ENCODE measurements at regions not wholly inside any gene's neighbourhood (a gene's known extent, or its start where the extent isn't known, plus 50 kb on each side); places are given as distances from the start of the nearest gene placed in this dataset.

DNA sequence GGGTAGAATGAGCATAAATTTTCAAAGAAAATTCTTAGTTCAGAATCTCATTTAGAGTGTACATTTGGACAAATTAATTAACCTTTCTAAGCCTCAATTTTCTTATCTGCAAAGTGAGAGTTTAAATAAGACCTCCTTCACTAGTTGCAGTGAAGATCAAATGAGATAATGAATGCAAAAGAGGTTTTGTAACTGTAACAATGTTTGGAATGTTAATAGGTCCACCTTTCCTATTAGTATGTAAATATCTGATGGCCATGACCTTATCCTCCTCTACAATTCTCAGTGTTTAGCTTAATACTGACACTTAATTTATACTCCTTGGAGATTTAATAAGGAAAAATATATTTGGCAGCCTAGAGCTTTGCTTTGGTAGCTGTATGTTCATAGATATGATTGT lies 138.8 kb downstream of the GABRG1 start:
- TF ChIP-seq, protein P1, sequence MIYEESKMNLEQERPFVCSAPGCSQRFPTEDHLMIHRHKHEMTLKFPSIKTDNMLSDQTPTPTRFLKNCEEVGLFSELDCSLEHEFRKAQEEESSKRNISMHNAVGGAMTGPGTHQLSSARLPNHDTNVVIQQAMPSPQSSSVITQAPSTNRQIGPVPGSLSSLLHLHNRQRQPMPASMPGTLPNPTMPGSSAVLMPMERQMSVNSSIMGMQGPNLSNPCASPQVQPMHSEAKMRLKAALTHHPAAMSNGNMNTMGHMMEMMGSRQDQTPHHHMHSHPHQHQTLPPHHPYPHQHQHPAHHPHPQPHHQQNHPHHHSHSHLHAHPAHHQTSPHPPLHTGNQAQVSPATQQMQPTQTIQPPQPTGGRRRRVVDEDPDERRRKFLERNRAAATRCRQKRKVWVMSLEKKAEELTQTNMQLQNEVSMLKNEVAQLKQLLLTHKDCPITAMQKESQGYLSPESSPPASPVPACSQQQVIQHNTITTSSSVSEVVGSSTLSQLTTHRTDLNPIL (CRISPR knock-in tag; IDR thresholded peaks at IDR 0.05; ENCODE audit: low read depth), result no peak
- TF ChIP-seq ZFP30 (CRISPR knock-in tag; IDR thresholded peaks at IDR 0.05) (no peak), ZC3H10 (CRISPR knock-in tag; IDR thresholded peaks at IDR 0.05) (no peak), ZNF8 (CRISPR knock-in tag; IDR thresholded peaks at IDR 0.05) (no peak)

Measured in SK-N-SH treated with all-trans-retinoic acid at 6 μM for 48 hours (cell line).